ENCODE measurements at regions not wholly inside any gene's neighbourhood (a gene's known extent, or its start where the extent isn't known, plus 50 kb on each side); places are given as distances from the start of the nearest gene placed in this dataset.
A peak's percentile ranks its signal among the peaks of the same experiment; 100 is the strongest.

GRCh38 chr4:14743172-14743571, 259.1 kb upstream of the CPEB2 start:
- no peak for DNase-seq

DNA sequence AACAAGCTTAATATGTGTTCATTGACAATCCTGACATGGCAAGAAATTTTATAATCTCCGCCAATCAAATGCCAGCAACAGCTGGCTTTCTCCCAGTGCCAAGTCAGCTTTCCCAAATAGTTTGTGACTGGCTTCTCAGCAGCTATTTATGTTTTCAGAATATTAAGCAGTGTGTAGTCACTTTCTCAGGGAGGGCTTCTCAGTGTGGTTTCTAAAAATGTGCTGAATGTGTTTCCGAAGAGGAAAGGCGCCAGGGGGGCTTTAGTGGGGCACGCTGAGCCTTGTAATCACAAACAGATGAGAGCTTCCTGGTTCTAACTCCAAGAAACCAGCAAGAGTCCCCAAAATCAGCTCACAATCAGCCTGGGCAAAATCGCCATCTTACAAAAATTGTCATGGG, 258.7 kb upstream of the CPEB2 start:
- DNase-seq = no peak

GRCh38 chr4:14744346-14744745, 257.9 kb upstream of the CPEB2 start:
- DNase-seq = no peak

DNA sequence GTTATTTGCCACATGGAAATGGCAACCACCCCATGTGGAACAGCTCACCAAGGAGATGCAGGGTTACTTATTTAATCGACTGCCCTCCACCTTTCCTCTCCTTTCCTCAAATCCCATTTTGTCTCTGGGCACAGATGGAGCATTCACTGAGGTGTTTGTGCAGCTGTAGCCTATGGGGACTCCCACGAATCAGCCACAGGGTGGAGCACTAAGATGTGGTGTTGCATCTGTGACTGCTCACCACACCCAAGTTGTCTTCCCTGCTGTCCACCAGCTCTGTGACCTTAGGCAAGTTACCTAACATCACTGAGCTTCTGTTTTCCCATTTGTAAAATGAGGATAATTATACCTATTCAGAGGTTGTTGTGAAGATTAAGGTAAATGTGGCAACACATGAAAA, 252.4 kb upstream of the CPEB2 start:
- peak; percentile 3 to 54 (median 42) for DNase-seq

DNA sequence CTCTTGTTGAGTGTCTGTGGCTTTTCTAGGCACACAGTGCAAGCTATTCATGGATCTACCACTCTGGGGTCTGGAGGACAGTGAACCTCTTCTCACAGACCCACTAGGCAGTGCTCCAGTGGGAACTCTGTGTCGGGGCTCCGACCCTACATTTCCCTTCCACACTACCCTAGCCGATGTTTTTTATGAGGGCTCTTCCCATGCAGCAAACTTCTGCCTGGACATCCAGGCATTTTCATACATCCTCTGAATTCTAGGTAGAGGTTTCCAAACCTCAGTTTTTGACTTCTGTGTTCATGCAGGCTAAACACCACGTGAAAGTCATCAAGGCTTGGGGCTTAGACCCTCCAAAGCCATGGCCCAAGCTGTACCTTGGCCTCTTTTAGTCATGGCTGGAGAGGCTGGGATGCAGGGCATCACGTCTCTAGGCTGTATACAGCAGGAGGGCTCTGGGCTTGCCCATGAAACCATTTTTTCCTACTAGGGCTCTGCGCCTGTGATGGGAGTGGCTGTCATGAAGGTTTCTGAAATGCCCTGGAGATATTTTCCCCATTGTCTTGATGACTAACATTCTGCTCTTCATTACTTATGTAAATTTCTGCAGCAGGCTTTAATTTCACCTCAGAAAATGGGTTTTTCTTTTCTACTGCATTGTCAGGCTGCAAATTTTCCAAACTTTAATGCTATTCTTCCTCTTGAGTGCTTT, 249.8 kb upstream of the CPEB2 start:
- DNase-seq = no peak

- peak; percentile 17 to 57 (median 40) for DNase-seq
These were observed 235.1 kb upstream of the CPEB2 start for GRCh38 chr4:14767142-14767541.

DNA sequence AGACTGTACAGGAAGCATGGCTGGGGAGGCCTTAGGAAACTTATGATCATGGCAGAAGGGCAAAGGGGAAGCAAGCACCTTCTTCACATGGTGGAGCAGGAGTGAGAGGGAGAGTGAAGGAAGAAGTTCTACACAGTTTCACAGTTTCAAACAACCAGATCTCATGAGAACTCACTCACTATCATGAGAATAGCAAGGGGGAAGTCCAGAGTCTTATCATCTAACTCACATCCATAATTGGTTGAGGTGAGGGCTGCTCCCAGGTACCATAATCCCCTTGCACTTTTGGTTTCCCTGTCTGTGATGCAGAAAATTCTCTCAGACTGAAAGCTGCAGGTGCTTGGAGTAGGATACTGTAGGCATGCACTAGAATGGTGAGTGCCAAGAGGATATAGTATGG, 233.8 kb upstream of the CPEB2 start:
- DNase-seq = no peak

DNA sequence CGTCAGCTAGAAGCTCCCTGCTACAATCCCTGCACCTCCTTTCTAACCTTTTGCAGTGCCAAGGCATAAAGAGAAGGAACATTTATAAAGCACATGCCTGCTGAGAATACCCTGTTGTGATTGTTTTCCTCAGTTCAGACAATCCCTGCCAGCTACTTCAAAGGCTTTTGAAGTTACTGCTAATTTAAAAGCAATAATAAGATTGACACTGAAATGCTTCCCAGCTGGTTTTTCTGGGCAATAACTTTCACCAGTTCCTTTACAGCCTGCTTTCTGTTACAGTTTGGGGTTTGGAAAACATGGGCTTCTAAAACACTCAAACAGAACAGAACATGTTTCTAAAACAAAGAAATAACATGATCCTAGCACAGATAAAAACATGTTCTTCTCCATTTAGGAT, 232.3 kb upstream of the CPEB2 start:
- no peak for DNase-seq

DNA sequence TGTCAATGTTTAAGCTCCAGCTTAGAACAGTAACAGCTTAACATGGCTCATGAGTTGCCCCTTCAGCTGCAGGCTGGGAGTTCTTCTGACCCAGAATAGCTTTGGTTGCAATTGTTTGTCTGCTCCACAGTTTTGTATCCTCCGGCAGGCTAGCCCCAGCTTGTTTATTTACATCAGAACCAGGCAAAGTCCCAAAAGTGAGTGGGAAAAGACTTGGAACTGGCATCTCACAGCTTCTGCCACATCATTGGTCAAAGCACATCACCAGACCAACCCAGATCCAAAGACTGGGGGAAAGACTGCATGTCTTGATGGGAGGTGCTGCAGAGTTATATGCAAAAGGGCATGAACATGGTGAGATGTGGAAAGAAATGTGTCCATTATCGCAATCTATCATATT, 231.2 kb upstream of the CPEB2 start:
- DNase-seq = no peak

DNA sequence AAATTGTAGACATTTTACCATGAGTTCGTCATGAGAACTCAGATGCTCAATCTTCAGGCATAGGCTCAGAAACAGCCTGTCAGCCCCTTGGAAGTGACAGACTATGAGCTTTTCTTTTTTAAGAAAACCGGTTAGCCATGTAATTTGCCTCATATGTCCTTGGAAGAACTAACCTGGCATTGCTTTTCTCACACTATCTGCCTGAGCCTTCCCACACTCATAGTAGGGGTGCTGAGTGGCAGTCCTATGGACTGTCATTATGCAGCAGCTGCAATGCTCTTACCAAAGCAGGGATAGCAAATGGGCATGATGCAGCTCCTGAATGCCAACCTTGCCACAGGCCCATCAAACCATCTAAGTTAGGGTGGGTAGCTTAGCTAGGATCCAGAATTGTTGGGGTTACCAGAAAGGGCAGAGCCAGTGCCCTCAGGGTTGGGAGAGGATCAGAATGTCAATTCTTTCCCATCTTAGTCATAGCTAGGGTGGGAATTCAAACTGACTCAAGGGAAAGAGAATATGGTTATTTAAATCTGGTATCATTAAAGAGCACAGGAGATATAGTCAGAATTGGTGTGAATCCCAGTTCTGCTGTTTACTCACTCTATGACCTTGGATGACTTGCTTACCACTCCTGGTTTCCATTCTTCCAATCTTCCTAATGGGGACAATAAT, 230.6 kb upstream of the CPEB2 start:
- DNase-seq = no peak

DNA sequence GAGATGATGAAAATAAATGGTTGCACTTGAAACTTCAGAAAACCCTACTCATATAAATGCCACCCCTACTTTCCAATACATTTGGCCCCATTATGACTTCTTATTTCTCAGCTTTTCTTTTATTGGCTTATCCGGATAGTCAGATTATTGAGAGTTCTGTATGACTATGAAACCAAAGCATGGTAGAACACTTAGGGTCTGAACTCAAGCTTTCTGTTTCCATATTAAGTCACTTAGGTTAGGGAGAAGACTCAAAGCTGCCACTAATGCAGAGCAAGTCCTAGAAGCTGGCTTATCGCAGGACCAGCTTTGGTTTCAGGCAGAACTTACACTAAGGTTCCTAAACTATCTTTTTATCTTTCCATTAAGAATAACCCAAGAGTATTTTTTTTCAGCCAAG, 229.9 kb upstream of the CPEB2 start:
- no peak for DNase-seq

- DNase-seq = no peak
These were observed 219.0 kb upstream of the CPEB2 start for GRCh38 chr4:14783011-14783877.

DNA sequence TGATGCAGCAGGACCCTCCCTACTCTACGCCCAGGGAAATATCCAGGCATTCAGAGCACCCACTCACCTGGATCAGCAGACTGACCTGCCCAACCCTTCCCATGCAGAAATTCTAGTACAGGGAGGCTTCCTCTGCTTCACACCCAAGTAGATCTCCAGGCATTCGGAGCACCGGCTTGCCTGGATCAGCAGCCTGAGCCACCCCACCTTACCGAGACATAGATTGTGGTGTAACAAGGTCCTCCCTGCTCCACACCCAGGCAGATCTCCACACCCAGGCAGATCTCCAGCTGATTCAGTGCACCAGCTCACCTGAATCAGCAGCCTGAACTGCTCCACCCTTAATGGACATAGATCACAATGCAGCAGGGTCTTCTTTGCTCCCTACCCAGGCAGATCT, 215.1 kb upstream of the CPEB2 start:
- DNase-seq = no peak

DNA sequence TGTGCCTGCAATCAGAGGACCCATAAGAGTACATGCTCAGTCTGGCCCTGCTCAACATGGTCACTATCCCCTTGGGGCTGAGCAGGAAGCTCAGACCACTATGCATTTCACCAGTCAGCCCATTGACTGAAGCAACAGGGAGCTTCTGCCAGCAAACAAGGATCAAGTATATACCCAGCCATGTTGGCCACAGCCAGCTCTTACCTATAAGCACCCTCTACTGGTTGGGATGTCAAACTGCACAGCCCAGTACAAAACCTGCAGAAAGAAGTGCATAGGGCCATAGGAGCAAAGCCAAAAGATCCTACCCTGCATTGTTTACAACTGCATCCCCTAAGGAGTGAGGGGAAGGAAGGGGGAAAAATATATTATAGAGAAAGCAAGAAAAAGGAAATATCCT, 214.4 kb upstream of the CPEB2 start:
- DNase-seq = peak; percentile 30 to 68 (median 53)

DNA sequence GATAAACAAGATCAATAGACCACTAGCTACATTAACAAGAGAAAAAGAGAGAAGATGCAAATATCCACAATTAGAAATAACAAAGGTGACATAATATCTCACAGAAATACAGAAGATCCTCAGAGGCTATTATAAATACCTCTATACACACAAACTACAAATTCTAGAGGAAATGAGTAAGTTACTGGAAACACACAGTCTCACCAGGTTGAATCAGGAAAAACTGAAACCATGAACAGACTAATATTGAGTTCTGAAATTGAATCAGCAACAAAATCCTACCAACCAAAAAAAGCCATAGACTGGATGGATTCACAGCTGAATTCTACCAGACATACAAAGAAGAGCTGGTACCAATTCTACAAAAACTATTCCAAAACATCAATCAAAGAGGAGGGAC, 211.8 kb upstream of the CPEB2 start:
- no peak for DNase-seq

- peak in 1 of 4 experiments; percentile 13 for DNase-seq
These were observed 209.5 kb upstream of the CPEB2 start for GRCh38 chr4:14792702-14793227.

GRCh38 chr4:14800977-14801376, 201.3 kb upstream of the CPEB2 start:
- no peak for DNase-seq

DNA sequence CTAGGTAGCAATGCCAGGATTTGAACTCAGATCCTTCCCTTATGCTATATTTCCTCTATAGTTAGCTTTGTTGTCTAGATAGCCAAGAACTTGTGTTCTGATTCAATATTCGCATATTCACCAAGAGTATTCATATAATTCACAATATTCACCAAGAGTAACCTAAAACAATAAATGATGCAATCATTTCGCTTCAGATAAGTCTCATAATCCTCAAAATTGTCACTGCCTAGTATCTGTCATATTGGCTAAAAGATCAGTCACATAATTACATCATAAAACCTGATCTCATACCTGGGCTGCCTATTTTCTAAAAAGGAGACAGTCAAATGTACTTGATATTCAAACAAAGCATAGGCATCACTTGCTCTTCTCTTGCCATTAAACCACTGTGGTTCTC, 199.7 kb upstream of the CPEB2 start:
- no peak for DNase-seq

DNA sequence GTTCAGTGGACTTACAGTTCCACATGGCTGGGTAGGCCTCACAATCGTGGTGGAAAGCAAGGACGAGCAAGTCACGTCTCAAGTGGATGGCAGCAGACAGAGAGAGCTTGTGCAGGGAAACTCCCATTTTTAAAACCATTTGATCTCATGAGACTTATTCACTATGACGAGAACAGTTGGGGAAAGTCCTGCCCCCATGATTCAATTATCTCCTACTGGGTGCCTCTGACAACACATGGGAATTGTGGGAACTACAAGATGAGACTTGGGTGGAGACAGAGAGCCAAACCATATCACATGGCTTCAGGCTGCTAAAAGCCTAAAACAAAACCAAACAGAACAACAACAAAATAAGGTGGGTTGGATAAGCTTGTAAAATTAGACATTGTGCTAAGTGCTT, 194.4 kb upstream of the CPEB2 start:
- DNase-seq = no peak

DNA sequence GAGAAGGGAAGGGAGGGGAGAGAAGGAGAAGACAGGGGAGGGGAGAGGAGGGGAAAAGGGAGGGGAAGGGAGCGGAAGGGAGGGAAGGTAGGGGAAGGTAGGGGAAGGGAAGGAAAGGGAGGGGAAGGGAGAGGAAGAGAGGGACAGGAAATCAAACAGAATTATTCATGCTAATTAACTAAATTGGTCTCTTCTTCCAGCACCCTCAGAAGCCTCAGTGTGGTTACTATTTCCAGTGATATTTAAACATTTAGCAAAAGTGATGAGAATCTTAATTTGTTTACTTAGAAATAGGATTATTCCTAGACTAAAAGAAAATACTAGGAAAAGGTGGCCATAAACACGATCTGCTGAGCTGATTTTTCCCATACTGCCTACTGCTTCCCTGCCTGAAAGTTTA, 193.1 kb upstream of the CPEB2 start:
- no peak for DNase-seq

GRCh38 chr4:14810121-14810520, 192.2 kb upstream of the CPEB2 start:
- no peak for DNase-seq

GRCh38 chr4:14810568-14810967, 191.7 kb upstream of the CPEB2 start:
- DNase-seq = no peak

DNA sequence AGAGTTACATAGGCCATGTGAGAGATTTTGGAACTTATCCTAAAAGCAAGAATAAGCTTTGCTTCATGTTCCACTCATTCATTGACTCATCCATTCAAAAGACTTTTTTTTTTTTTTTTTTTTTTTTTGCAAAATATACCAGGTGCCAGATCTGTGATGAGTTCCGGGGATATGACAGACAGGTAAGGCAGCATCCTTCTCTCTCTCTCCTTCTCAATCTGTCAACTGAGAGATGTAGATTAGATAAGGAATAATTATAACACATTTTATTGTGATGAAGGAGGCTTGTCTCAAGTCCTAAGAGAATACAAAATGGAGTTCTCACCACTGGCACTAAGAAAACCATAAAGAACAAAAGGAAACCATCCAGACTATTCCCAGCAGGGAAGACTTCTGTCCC, 190.2 kb upstream of the CPEB2 start:
- DNase-seq = no peak

Data from suppressor macrophage (primary cell).